ENCODE measurements at regions not wholly inside any gene's neighbourhood (a gene's known extent, or its start where the extent isn't known, plus 50 kb on each side); places are given as distances from the start of the nearest gene placed in this dataset.

- DNase-seq: no peak
Measured at GRCh38 chr16:5447734-5448133, 350.1 kb upstream of the EEF2KMT start.

- DNase-seq: no peak
Measured at GRCh38 chr16:5446623-5447240, 349.1 kb upstream of the EEF2KMT start.

- DNase-seq: no peak
Measured at GRCh38 chr16:5444189-5444588, 346.6 kb upstream of the EEF2KMT start.

- DNase-seq: no peak
Measured at GRCh38 chr16:5442986-5443385, 345.4 kb upstream of the EEF2KMT start.

- DNase-seq: no peak
Measured at GRCh38 chr16:5442054-5442453, 344.5 kb upstream of the EEF2KMT start.

GRCh38 chr16:5438591-5438990, 341.0 kb upstream of the EEF2KMT start:
- DNase-seq: no peak

GRCh38 chr16:5433587-5433986, 336.0 kb upstream of the EEF2KMT start:
- no peak for DNase-seq

- DNase-seq: no peak
Measured at GRCh38 chr16:5432166-5432565, 334.6 kb upstream of the EEF2KMT start.

GRCh38 chr16:5430598-5430997, 333.0 kb upstream of the EEF2KMT start:
- DNase-seq: no peak

GRCh38 chr16:5428932-5429331, 331.3 kb upstream of the EEF2KMT start:
- DNase-seq: no peak

- no peak for DNase-seq
Measured at GRCh38 chr16:5427571-5427970, 330.0 kb upstream of the EEF2KMT start.

- DNase-seq: no peak
Measured at GRCh38 chr16:5422643-5423496, 325.3 kb upstream of the EEF2KMT start.

- no peak for DNase-seq
Measured at GRCh38 chr16:5422047-5422446, 324.5 kb upstream of the EEF2KMT start.

GRCh38 chr16:5416013-5416412, 318.4 kb upstream of the EEF2KMT start:
- DNase-seq: no peak

- no peak for DNase-seq
Measured at GRCh38 chr16:5415123-5415522, 317.5 kb upstream of the EEF2KMT start.

GRCh38 chr16:5412731-5413130, 315.1 kb upstream of the EEF2KMT start:
- DNase-seq: no peak

- no peak for DNase-seq
Measured at GRCh38 chr16:5398203-5398602, 300.6 kb upstream of the EEF2KMT start.

- no peak for DNase-seq
Measured at GRCh38 chr16:5396880-5397279, 299.3 kb upstream of the EEF2KMT start.

GRCh38 chr16:5393070-5393469, 295.5 kb upstream of the EEF2KMT start:
- DNase-seq: no peak

- DNase-seq: no peak
Measured at GRCh38 chr16:5386989-5387388, 289.4 kb upstream of the EEF2KMT start.

GRCh38 chr16:5385811-5386210, 288.2 kb upstream of the EEF2KMT start:
- no peak for DNase-seq

- DNase-seq: no peak
Measured at GRCh38 chr16:5385115-5385514, 287.5 kb upstream of the EEF2KMT start.

GRCh38 chr16:5383737-5384136, 286.1 kb upstream of the EEF2KMT start:
- DNase-seq: no peak

- no peak for DNase-seq
Measured at GRCh38 chr16:5382484-5382883, 284.9 kb upstream of the EEF2KMT start.

- no peak for DNase-seq
Measured at GRCh38 chr16:5381481-5381880, 283.9 kb upstream of the EEF2KMT start.

Measured in NCI-H526 treated with DMSO at 0.1 percent for 48 hours (cell line).